Activated CD4-positive, alpha-beta T cell treated with anti-CD3 and anti-CD28 coated beads, Interleukin-2, Interleukin-4, amounts not matched to agents 100 ng/mL and 50 ng/mL, durations not matched to agents 16 hours and 8 hours (primary cell): ENCODE measurements at regions not wholly inside any gene's neighbourhood (a gene's known extent, or its start where the extent isn't known, plus 50 kb on each side); places are given as distances from the start of the nearest gene placed in this dataset.

Experiments
- DNase-seq: peaks from one replicate; pipeline ENCODE4 v3.0.0-alpha.2; 2020; ENCODE audit warnings: low spot score

DNA sequence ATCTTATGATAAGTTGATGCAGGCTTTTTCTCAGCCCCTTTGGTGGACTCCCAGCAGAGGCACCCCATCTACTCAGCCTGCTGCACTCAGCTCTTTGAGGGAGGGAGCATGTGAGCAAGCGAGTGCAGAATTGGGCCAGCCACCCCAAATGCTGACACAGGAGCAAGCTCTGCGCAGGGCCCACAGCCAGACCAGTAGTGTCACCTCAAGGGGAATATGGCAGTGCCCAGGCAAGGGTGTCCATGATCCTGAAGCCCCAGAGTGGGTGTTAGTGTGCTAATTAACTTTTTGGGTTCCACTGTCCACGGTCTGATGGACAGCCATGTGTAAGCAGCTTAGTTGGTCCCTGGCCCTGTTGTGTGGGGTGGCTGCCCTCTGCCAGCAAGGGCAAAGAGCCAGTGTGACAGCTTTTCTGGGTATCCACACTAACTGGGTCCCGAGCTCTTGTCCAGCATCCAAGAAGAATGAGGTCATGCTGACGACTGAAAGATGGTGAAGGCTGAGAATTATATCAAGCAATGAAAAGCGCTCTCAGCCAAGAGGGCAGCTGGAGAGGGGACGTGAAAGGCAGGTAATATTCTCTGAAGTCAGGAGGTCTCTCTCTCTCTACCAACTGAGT, 898.3 kb upstream of the PCDH9 start:
- DNase-seq, result no peak

DNA sequence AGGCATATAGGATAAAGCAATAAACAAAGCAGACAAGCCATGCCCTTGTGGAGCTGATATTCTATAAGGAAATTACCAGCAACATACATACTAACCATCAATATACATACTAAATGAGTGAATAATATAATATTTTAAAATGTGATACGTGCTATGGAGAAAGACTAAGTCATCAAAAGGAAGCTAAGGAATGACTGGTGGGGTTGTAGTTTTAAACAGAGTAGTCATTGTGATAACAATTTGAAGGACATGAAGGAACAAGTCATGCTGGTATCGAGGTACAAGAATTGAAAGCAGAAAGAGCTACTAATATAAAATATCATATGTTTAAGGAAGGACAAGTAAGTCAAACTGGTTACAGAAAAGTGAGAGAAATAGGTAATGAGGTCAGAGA, 894.9 kb upstream of the PCDH9 start:
- DNase-seq, result no peak

GRCh38 chr13:68124437-68125086, 894.4 kb upstream of the PCDH9 start:
- no peak for DNase-seq

GRCh38 chr13:68110178-68110768, 880.1 kb upstream of the PCDH9 start:
- no peak for DNase-seq

DNA sequence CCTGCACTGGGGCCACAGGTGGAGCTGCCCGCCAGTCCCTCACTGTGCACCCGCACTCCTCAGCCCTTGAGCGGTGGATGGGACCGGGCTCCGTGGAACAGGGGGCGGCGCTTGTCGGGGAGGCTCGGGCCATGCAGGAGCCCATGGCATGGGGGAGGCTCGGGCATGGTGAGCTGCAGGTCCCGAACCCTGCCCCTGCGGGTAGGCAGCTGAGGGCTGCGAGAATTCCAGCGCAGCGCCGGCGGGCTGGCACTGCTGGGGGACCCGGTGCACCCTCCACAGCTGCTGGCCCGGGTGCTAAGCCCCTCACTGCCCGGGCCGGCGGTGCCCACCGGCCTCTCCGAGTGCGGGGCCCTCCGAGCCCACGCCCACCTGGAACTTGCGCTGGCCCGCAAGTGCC, 877.5 kb upstream of the PCDH9 start:
- DNase-seq, result no peak

GRCh38 chr13:68099631-68100030, 869.5 kb upstream of the PCDH9 start:
- no peak for DNase-seq

- DNase-seq, result no peak
Measured at GRCh38 chr13:68081061-68081460, 850.9 kb upstream of the PCDH9 start.

- no peak for DNase-seq
Measured at GRCh38 chr13:68078874-68079273, 848.7 kb upstream of the PCDH9 start.

DNA sequence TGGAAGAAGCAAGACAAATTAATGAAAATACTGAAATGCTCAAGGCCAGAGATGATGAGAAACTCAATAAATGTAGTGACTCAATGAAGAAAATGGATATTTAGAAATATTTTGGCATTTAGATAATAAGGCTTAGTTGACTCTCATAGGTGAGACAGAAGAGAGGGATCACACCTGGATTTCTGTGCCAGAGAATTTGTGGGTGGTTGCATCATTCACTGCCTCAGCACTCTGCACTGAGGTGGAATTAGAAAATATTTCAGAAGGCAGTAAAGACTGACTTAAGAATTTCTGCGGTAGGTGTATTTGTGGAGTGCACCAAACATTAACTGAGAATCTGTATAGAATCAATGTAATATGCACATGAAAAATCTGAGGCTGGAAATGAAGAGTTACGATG, 848.3 kb upstream of the PCDH9 start:
- no peak for DNase-seq

GRCh38 chr13:68076046-68076445, 845.9 kb upstream of the PCDH9 start:
- no peak for DNase-seq

DNA sequence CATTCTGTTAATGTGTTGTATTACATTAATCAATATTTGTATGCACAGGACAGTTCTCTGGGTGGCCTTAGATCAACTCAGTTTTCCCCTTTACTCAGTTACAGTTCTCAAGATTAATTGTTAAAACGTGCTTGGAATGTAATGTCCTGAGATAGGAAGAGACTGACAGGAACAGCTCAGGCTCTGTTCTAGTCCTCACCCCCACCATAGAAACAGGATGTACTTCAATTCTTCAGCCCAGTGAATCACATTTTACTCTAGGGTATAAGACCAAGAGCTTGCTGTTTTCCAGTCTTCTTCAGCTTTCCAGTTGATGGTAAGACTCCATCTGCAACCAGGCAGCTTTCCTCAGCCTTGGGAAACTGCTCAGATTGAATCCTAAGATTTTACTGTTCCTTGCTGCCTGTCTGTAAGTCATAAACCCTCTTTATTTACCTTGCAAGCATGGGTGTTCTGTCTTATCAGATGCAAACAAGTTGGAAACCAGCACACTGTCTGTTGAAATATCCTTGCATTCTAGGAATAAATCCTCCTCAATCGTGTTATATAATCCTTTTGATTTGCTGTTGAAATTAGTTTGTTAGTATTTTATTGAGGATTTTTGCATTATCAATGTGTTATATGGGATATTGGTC, 836.9 kb upstream of the PCDH9 start:
- DNase-seq, result no peak

- no peak for DNase-seq
Measured at GRCh38 chr13:68064001-68064770, 834.0 kb upstream of the PCDH9 start.

- no peak for DNase-seq
Measured at GRCh38 chr13:68063181-68063580, 833.0 kb upstream of the PCDH9 start.

DNA sequence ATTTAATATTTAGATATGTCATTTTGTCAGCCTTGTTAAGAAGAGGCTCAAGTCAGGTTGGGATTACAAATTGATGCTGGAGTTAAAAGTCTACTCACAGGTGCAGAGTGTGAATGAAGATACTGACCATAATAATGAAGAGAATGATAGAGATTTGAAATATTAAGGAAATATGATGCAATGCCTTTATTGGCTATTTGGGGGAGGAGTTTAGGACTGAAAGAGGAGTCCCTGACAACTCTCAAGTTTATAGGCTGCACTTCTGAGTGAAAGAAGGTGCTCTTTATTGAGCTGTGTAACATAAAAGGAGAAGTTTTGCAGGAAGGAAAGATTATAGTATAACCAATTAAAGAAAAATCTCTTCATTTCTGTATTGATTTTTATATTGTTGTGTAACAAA, 827.7 kb upstream of the PCDH9 start:
- no peak for DNase-seq

DNA sequence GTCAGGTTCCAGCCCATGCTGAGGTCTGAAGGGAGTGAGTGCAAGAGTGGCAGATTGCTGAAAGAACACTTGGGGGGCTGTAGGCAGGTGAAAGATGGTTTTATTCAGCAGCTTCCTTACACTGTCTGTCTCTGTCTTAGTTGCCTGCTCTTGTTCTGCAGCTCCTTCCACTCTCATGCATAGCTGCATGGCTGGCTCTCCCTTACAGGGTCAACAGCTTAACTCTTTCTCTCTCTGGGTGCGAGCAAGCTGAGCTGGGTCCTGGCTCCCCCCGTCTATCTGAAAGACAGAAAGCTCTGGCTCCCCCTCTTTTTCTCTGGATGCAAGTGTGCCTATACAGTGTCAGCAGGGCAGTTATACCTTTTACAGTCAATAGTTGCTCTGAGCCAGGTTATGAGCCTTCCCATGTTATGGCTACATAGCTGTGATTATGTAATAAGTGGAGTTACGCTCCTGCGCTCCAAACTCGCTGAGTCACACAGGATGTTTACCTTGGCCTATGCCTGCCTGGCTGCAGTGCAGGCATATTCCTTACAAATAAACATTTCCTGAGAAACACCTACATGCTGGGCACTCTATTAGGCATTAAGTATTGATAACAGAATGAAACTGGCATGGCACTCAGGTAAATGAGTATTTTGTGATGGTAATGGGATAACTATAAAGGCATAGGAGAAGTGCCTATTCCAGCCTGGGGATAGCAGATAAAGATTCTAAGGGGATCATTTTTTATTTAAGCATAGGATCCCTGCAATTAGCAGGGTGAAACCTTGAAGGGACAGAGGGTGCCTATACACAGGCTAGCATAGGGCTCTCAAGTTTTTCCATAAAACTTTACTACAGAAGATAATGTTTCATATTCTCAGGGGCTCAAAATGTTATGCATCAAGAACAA, 826.9 kb upstream of the PCDH9 start:
- no peak for DNase-seq

DNA sequence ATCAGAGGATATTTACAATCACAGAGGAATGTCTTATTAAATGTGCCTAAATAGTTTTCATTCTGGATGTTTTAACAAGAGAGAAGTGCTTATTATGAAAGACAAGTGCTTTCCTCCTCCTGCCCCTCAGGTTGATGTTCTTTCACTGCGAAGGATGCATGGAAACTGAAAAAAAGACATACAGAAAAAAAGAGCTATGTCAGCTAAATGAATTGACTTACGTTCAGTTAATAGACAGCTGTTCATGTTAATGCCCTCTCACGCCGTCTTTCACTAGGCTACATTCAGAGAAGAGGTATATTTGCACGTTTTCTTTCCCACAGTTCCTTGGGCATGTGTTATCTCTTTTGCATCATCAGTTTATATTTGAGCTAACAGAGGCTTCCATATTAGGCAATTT, 821.8 kb upstream of the PCDH9 start:
- no peak for DNase-seq

- DNase-seq, result no peak
Measured at GRCh38 chr13:68050761-68051160, 820.6 kb upstream of the PCDH9 start.

DNA sequence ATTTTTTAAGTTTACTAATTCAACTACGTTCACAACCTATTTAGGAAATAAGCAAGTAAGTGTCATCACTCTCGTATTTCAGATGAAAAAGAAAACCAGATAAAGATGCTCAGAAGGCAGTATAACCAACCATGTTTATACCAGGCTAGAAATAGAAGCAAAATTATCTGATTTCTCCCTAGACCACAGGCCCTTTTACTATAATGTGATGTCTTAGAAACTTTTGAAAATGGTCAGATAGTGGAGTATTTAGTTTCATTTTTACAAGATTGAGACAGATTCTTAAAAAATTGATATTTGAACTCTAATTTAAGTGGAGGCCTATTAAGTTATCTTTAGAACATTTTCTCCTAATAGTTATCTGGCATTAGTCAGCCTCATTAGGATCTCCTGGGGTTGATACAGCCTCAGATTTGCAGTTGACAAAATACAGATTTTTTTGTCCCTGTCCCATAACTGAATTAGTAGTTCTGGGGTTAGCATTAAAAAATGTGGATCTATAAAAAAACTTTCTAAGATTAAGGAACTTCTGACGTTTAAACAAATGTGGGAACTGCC, 818.7 kb upstream of the PCDH9 start:
- DNase-seq, result no peak

DNA sequence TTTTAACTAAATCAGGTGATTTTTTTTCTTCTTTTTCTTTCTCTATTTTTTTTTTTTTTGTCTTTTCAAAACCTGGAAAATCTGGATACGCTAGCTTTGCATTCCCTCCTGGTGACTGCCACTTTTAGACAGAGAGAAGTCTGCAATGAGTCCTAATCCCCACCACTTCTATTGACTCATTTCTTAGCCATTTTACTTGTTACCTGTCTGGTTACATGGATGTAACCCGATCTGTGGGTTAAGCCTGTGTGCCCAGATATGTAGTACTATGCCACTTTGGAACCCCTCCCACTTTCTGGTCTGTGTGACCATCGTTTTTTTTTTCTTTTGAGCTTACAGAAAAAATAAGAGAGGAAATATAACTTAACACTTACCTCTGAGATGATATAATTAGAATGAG, 817.8 kb upstream of the PCDH9 start:
- no peak for DNase-seq

- no peak for DNase-seq
Measured at GRCh38 chr13:68046903-68047302, 816.8 kb upstream of the PCDH9 start.

- DNase-seq, result no peak
Measured at GRCh38 chr13:68030152-68030809, 800.1 kb upstream of the PCDH9 start.
